ENCODE measurements at regions not wholly inside any gene's neighbourhood (a gene's known extent, or its start where the extent isn't known, plus 50 kb on each side); places are given as distances from the start of the nearest gene placed in this dataset.

DNA sequence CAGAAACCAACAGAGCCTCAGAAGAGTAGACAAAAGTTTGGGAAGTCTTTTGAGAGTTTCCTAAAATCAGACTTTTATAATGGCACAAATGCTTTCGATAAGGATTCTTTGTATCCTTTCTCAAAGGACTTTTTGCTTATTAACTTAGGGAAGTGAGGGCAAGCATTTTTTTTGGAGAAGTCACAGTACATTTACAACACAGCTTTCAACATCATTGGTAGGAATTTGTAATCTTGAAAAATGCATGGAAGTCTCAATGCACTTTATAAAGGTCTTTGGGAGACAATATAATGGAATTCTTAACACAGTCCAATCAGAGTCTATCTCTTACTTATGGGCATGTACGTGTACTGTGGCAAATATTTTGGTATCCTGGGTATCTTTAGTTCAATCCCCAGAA, 325.8 kb upstream of the NR5A2 start:
- DNase-seq (ENCODE audit: low read depth): no peak
- H3K4me3 ChIP-seq (ENCODE audit: low read depth, low read length): no peak overlapping the region
- TF ChIP-seq, protein P1, sequence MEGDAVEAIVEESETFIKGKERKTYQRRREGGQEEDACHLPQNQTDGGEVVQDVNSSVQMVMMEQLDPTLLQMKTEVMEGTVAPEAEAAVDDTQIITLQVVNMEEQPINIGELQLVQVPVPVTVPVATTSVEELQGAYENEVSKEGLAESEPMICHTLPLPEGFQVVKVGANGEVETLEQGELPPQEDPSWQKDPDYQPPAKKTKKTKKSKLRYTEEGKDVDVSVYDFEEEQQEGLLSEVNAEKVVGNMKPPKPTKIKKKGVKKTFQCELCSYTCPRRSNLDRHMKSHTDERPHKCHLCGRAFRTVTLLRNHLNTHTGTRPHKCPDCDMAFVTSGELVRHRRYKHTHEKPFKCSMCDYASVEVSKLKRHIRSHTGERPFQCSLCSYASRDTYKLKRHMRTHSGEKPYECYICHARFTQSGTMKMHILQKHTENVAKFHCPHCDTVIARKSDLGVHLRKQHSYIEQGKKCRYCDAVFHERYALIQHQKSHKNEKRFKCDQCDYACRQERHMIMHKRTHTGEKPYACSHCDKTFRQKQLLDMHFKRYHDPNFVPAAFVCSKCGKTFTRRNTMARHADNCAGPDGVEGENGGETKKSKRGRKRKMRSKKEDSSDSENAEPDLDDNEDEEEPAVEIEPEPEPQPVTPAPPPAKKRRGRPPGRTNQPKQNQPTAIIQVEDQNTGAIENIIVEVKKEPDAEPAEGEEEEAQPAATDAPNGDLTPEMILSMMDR (IDR thresholded peaks at IDR 0.05; ENCODE audit: insufficient read depth, low read depth, low read length, missing control alignments): no peak

DNA sequence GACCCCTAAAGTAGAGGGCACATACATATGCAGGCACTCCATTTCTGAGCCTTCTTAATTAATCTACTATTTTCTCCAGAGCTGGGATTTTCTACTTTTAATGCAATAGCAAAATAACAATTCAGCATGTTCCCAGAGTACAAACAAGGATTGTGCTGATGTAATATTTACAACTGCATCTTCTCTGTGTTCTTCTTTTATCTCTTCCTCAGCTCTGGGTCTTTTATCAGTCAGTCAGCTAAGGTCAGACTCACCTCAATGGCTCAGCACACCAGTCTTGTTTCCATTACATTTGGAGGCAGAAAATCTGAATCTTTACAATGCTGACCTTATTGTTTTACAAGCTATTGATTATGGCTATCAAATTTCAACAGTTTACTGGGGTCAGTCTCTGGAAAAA, 323.3 kb upstream of the NR5A2 start:
- H3K4me3 ChIP-seq (ENCODE audit: low read depth, low read length): no peak overlapping the region
- no peak for DNase-seq (ENCODE audit: low read depth)

DNA sequence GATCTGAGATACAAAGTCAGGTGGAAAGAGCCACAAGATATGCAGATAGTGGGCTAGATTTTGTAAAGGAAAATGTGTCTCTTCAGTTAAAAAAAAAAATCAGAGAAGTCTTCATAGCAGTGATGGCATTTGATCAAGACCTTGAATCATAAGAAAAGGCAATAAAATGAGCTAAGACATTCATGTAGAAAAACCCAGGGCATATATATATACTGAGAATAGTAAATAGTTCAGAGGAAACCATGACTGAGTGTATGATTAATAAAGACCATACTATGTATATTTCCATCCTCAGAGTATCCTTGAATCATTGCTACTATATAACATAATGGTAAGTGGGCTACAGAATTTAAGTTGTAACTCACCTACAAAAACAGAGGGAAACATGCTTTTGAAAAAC, 321.7 kb upstream of the NR5A2 start:
- TF ChIP-seq, protein P1 (IDR thresholded peaks at IDR 0.05; ENCODE audit: insufficient read depth, low read depth, low read length, missing control alignments): no peak
- DNase-seq (ENCODE audit: low read depth): no peak
- no peak overlapping the region for H3K4me3 ChIP-seq (ENCODE audit: low read depth, low read length)

More for the DNA sequence above, 323.3 kb upstream of the NR5A2 start:
- TF ChIP-seq, protein P1 (IDR thresholded peaks at IDR 0.05; ENCODE audit: insufficient read depth, low read depth, low read length, missing control alignments): no peak

DNA sequence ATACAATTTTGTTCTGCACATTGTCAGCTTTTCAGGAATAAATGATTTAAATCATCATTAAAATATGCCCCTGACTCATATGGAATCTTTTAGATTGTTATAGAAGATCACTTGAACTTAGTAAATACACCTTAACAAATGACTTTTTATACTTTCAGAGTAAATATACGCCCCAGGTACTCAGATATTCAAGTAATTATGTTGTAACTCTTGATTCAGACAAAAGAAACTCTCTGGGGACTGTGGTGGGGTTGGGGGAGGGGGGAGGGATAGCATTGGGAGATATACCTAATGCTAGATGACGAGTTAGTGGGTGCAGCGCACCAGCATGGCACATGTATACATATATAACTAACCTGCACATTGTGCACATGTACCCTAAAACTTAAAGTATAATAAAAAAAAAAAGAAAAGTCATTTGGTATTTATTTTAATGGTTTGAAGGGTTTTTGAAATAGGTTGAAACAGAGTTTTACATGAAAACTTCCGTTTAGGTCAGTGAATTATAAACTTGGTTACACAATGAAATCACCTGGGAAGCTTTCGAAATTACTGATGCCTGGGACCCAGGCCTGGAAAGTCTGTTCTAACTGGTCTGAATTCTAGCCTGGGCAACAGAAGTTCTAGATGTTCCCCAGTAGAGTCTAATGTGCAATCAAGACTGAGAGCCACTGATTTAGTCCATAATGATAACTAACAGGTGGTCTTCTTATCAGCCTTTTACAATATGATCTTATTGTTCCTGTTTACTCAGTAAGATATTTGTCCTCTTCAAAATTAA, 320.5 kb upstream of the NR5A2 start:
- H3K4me3 ChIP-seq (ENCODE audit: low read depth, low read length): no peak overlapping the region
- no peak for DNase-seq (ENCODE audit: low read depth)
- TF ChIP-seq, protein P1 (IDR thresholded peaks at IDR 0.05; ENCODE audit: insufficient read depth, low read depth, low read length, missing control alignments): no peak

DNA sequence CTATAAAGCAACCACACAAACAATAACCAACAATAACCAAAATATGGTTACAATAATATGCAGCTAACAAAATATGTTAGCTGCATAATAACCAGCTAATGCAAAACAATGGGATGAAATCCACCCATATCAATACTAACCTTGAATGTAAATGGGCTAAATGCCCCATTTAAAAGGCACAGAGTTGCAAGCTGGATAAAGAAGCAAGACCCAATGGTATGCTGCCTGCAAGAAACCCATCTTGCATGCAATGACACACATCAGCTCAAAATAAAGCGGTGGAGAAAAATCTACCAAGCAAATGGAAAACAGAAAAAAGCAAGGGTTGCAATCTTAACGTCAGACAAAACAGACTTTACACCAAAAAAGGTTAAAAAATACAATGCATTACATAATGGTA, 316.5 kb upstream of the NR5A2 start:
- DNase-seq (ENCODE audit: low read depth): no peak
- TF ChIP-seq, protein P1 (IDR thresholded peaks at IDR 0.05; ENCODE audit: insufficient read depth, low read depth, low read length, missing control alignments): no peak
- no peak overlapping the region for H3K4me3 ChIP-seq (ENCODE audit: low read depth, low read length)

DNA sequence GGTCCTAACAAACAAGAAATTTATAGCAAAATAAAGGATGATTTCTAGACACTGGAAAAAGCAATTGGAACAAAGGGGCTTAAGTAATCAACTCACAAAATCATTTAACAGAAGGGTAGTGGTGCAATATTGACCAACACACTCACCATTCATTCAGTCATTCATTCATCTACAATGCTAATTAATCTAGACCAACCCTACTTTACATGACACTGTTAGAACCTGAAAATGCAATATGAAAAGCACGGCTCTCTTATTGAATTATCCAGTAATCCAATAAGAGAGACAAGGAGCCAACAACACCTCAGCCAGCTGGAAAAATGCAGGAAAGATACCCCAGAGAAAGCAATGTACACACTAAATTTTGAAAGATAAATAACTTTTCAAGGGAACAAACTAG, 310.8 kb upstream of the NR5A2 start:
- TF ChIP-seq, protein P1 (IDR thresholded peaks at IDR 0.05; ENCODE audit: insufficient read depth, low read depth, low read length, missing control alignments): no peak
- no peak for DNase-seq (ENCODE audit: low read depth)

More for the DNA sequence above, 310.8 kb upstream of the NR5A2 start:
- no peak overlapping the region for H3K4me3 ChIP-seq (ENCODE audit: low read depth, low read length)

All from GM12865 (cell line).